ENCODE measurements at regions not wholly inside any gene's neighbourhood (a gene's known extent, or its start where the extent isn't known, plus 50 kb on each side); places are given as distances from the start of the nearest gene placed in this dataset.

DNA sequence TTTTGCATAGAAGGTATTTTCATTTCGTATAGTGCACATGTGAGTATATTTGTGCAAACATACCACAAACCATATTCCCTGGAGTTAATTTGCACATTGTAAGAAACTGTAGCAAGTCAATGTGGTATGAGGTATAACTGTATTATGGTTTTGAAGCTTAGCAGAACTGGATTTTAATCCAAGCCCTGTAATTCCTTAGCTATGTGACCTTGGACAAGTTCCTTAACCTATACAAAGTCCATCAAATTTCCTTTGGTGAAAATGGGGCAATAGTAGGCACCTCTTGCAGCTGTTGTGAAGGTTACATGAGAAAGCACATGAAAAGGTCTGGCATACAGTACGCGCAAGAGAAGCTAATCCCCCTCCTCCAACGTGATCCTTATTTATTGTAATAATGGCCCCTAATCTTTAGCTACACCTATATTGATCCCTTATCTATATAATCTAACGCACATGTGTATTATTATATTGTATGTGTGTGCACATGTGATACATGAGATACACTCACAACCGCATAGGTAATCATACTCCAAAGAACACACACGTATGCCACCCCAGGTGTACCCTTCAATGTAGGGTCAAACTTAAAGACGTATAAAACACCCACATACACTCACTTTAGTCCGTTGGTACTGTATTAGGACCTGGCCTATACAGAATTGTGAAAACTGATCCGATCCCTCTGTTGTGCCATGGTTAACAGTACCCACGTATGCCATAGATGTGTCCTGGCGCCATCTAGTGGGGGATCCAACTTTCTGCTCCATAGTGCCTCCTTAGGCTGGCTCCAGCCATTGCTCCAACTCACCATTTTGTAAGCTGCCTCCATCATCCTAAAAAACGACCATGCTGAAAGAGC lies 402.9 kb upstream of the SLC14A2 start:
- TF ChIP-seq, protein P1, sequence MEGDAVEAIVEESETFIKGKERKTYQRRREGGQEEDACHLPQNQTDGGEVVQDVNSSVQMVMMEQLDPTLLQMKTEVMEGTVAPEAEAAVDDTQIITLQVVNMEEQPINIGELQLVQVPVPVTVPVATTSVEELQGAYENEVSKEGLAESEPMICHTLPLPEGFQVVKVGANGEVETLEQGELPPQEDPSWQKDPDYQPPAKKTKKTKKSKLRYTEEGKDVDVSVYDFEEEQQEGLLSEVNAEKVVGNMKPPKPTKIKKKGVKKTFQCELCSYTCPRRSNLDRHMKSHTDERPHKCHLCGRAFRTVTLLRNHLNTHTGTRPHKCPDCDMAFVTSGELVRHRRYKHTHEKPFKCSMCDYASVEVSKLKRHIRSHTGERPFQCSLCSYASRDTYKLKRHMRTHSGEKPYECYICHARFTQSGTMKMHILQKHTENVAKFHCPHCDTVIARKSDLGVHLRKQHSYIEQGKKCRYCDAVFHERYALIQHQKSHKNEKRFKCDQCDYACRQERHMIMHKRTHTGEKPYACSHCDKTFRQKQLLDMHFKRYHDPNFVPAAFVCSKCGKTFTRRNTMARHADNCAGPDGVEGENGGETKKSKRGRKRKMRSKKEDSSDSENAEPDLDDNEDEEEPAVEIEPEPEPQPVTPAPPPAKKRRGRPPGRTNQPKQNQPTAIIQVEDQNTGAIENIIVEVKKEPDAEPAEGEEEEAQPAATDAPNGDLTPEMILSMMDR (IDR thresholded peaks at IDR 0.05), result peak; percentile 43 to 84 (median 82)
- TF ChIP-seq POLR2A (IDR thresholded peaks at IDR 0.05), result no peak
